ENCODE measurements at regions not wholly inside any gene's neighbourhood (a gene's known extent, or its start where the extent isn't known, plus 50 kb on each side); places are given as distances from the start of the nearest gene placed in this dataset.

- DNase-seq (ENCODE audit: low read depth), result no peak
Observed at GRCh38 chr6:17047889-17048288, 54.0 kb upstream of the STMND1 start.

- no peak for DNase-seq (ENCODE audit: low read depth)
Observed at GRCh38 chr6:17045581-17046322, 56.1 kb upstream of the STMND1 start.

GRCh38 chr6:17043148-17043522, 58.7 kb upstream of the STMND1 start:
- DNase-seq (ENCODE audit: low read depth), result no peak

GRCh38 chr6:17042422-17043147, 59.3 kb upstream of the STMND1 start:
- no peak for DNase-seq (ENCODE audit: low read depth)

GRCh38 chr6:17039266-17039665, 62.6 kb upstream of the STMND1 start:
- DNase-seq (ENCODE audit: low read depth), result no peak

- DNase-seq (ENCODE audit: low read depth), result no peak
Observed at GRCh38 chr6:17038316-17038715, 63.5 kb upstream of the STMND1 start.

- DNase-seq (ENCODE audit: low read depth), result no peak
Observed at GRCh38 chr6:17036065-17036393, 65.8 kb upstream of the STMND1 start.

- no peak for DNase-seq (ENCODE audit: low read depth)
Observed at GRCh38 chr6:17035257-17036064, 66.4 kb upstream of the STMND1 start.

- no peak for DNase-seq (ENCODE audit: low read depth)
Observed at GRCh38 chr6:17033746-17034145, 68.1 kb upstream of the STMND1 start.

- no peak for DNase-seq (ENCODE audit: low read depth)
Observed at GRCh38 chr6:17032988-17033634, 68.7 kb upstream of the STMND1 start.

- DNase-seq (ENCODE audit: low read depth), result no peak
Observed at GRCh38 chr6:17032590-17032987, 69.3 kb upstream of the STMND1 start.

- no peak for DNase-seq (ENCODE audit: low read depth)
Observed at GRCh38 chr6:17031961-17032360, 69.9 kb upstream of the STMND1 start.

- DNase-seq (ENCODE audit: low read depth), result no peak
Observed at GRCh38 chr6:17027441-17027840, 74.4 kb upstream of the STMND1 start.

GRCh38 chr6:17022604-17023003, 79.2 kb upstream of the STMND1 start:
- DNase-seq (ENCODE audit: low read depth), result no peak

- DNase-seq (ENCODE audit: low read depth), result no peak
Observed at GRCh38 chr6:17021539-17021889, 80.3 kb upstream of the STMND1 start.

- DNase-seq (ENCODE audit: low read depth), result no peak
Observed at GRCh38 chr6:17020889-17021538, 80.8 kb upstream of the STMND1 start.

- DNase-seq (ENCODE audit: low read depth), result no peak
Observed at GRCh38 chr6:17018425-17018824, 83.4 kb upstream of the STMND1 start.

GRCh38 chr6:17017416-17017815, 84.4 kb upstream of the STMND1 start:
- DNase-seq (ENCODE audit: low read depth), result no peak

- DNase-seq (ENCODE audit: low read depth), result peak; percentile 2
Observed at GRCh38 chr6:17015551-17016381, 86.1 kb upstream of the STMND1 start.

GRCh38 chr6:17015144-17015543, 86.7 kb upstream of the STMND1 start:
- DNase-seq (ENCODE audit: low read depth), result peak; percentile 7

- DNase-seq (ENCODE audit: low read depth), result no peak
Observed at GRCh38 chr6:17013701-17014100, 88.1 kb upstream of the STMND1 start.
